Hypothalamus (tissue), 51 donors: ENCODE measurements at regions not wholly inside any gene's neighbourhood (a gene's known extent, or its start where the extent isn't known, plus 50 kb on each side); places are given as distances from the start of the nearest gene placed in this dataset.

Experiments
- DNase-seq, 51 donors: peaks; one replicate each; lab custom pipeline; 2025; lab: John Stamatoyannopoulos, UW

GRCh38 chrX:43493756-43494155 lies 162.3 kb upstream of the MAOA start:
- DNase-seq = no peak

- DNase-seq = no peak
Measured at GRCh38 chrX:43500246-43500645, 155.9 kb upstream of the MAOA start.

- no peak for DNase-seq
Measured at GRCh38 chrX:43500996-43501694, 155.0 kb upstream of the MAOA start.

GRCh38 chrX:43504394-43504793 lies 151.7 kb upstream of the MAOA start:
- no peak for DNase-seq

- no peak for DNase-seq
Measured at GRCh38 chrX:43505769-43506168, 150.3 kb upstream of the MAOA start.

- DNase-seq = no peak
Measured at GRCh38 chrX:43508694-43509093, 147.4 kb upstream of the MAOA start.

GRCh38 chrX:43510209-43510608 lies 145.9 kb upstream of the MAOA start:
- DNase-seq = no peak

- DNase-seq = no peak
Measured at GRCh38 chrX:43513085-43513484, 143.0 kb upstream of the MAOA start.

- DNase-seq = no peak
Measured at GRCh38 chrX:43514820-43515219, 141.3 kb upstream of the MAOA start.

GRCh38 chrX:43522582-43522981 lies 133.5 kb upstream of the MAOA start:
- DNase-seq = no peak

GRCh38 chrX:43525901-43526610 lies 130.0 kb upstream of the MAOA start:
- DNase-seq = no peak

GRCh38 chrX:43526878-43527277 lies 129.2 kb upstream of the MAOA start:
- DNase-seq = no peak

GRCh38 chrX:43527801-43528200 lies 128.3 kb upstream of the MAOA start:
- DNase-seq = peak in 1 of 51 donors; percentile 16

- no peak for DNase-seq
Measured at GRCh38 chrX:43530837-43531236, 125.3 kb upstream of the MAOA start.

GRCh38 chrX:43540318-43540717 lies 115.8 kb upstream of the MAOA start:
- no peak for DNase-seq

- no peak for DNase-seq
Measured at GRCh38 chrX:43551590-43551989, 104.5 kb upstream of the MAOA start.

- DNase-seq = no peak
Measured at GRCh38 chrX:43552156-43552555, 103.9 kb upstream of the MAOA start.

- DNase-seq = no peak
Measured at GRCh38 chrX:43552703-43553102, 103.4 kb upstream of the MAOA start.

GRCh38 chrX:43553257-43553656 lies 102.8 kb upstream of the MAOA start:
- no peak for DNase-seq

GRCh38 chrX:43556207-43556606 lies 99.9 kb upstream of the MAOA start:
- DNase-seq = peak in 2 of 51 donors; percentile 0 to 2

- DNase-seq = peak in 26 of 51 donors; percentile 0 to 46 (median 12)
Measured at GRCh38 chrX:43557792-43558191, 98.3 kb upstream of the MAOA start.

GRCh38 chrX:43559644-43560043 lies 96.5 kb upstream of the MAOA start:
- peak in 27 of 51 donors; percentile 0 to 44 (median 6) for DNase-seq
